ENCODE measurements at regions not wholly inside any gene's neighbourhood (a gene's known extent, or its start where the extent isn't known, plus 50 kb on each side); places are given as distances from the start of the nearest gene placed in this dataset.

DNA sequence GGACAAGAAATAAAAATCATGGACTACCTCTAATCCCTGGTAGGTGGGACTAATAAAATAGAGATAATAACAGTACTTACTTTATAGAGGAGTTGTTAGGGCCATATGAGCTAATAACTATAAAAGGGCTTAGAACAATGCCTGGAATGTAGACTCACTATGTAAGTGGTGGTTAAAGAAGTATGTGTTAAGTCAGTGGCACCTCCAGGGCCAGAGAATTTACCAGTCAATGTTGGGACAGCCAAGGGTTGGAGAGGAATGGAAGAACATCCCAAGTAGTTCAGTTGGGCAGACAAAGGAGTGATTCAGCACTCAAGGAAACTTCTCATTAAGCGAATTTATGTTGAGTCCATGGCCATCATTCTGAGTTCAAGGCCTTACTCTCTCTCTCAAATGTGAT is 116.8 kb downstream of the OTOR start:
- TF ChIP-seq CTCF (conservative IDR thresholded peaks at IDR 0.05; ENCODE audit: low read depth, low read length) (no peak), EZH2 (IDR thresholded peaks at IDR 0.05; ENCODE audit: borderline replicate concordance, low read depth, low read length, poor library complexity, severe bottlenecking) (no peak)
